Loucy (cell line): ENCODE measurements at regions not wholly inside any gene's neighbourhood (a gene's known extent, or its start where the extent isn't known, plus 50 kb on each side); places are given as distances from the start of the nearest gene placed in this dataset.

Source experiments
- H2AFZ ChIP-seq: fragments of 200-600 bp; sonication (generic); 2 replicates; pipeline ENCODE4 v1.6.0; 2016; ENCODE audit warnings: antibody characterized with exemption, mild to moderate bottlenecking, low read length, moderate library complexity
- H3F3A ChIP-seq: fragments of 200-600 bp; 2 replicates; pipeline ENCODE4 v1.6.0; 2016; ENCODE audit warnings: antibody characterized with exemption, low read depth, mild to moderate bottlenecking
- H3K27me3 ChIP-seq: fragments of 200-600 bp; sonication (generic); 2 replicates; pipeline ENCODE4 v1.6.1; 2014; ENCODE audit warnings: low read length, mild to moderate bottlenecking; ENCODE audit not compliant: insufficient read depth, poor library complexity, severe bottlenecking
- H3K36me3 ChIP-seq: fragments of 200-600 bp; sonication (generic); 2 replicates; pipeline ENCODE4 v1.6.1; 2016; ENCODE audit warnings: low read length; ENCODE audit not compliant: insufficient read depth
- H3K4me1 ChIP-seq: fragments of 200-600 bp; sonication (generic); 2 replicates; pipeline ENCODE4 v1.5.1; 2014; ENCODE audit warnings: low read length, mild to moderate bottlenecking; ENCODE audit not compliant: insufficient read depth, poor library complexity, severe bottlenecking
- H3K4me2 ChIP-seq: fragments of 200-600 bp; sonication (generic); 2 replicates; pipeline ENCODE4 v1.6.0; 2014; ENCODE audit warnings: antibody characterized with exemption, low read length, low read depth, mild to moderate bottlenecking; ENCODE audit not compliant: poor library complexity, severe bottlenecking
- H3K4me3 ChIP-seq: fragments of 200-600 bp; sonication (generic); 2 replicates; pipeline ENCODE4 v1.5.1; 2014; ENCODE audit warnings: low read length, mild to moderate bottlenecking, mixed read lengths; ENCODE audit not compliant: poor library complexity, severe bottlenecking
- H3K79me2 ChIP-seq: fragments of 200-600 bp; sonication (generic); 2 replicates; pipeline ENCODE4 v1.6.1; 2014; ENCODE audit warnings: low read length; ENCODE audit not compliant: insufficient read depth
- H3K9ac ChIP-seq: fragments of 200-600 bp; sonication (generic); 2 replicates; pipeline ENCODE4 v1.6.0; 2014; ENCODE audit warnings: mild to moderate bottlenecking, low read depth, low read length, moderate library complexity; ENCODE audit not compliant: poor library complexity, severe bottlenecking
- H3K9me2 ChIP-seq: fragments of 200-600 bp; sonication (generic); replicated peaks from 2 replicates; pipeline ENCODE4 v1.6.1; 2016; ENCODE audit warnings: low read depth, low read length, mixed read lengths
- H3K9me3 ChIP-seq: fragments of 200-600 bp; sonication (generic); 2 replicates; pipeline ENCODE4 v1.6.1; 2014; ENCODE audit warnings: mild to moderate bottlenecking, antibody characterized with exemption, low read length, low read depth; ENCODE audit not compliant: insufficient read depth
- H4K20me1 ChIP-seq: fragments of 200-600 bp; sonication (generic); 2 replicates; pipeline ENCODE4 v1.6.0; 2014; ENCODE audit warnings: antibody characterized with exemption, low read length, mild to moderate bottlenecking; ENCODE audit not compliant: insufficient read depth, poor library complexity, severe bottlenecking
- EZH2phosphoT487 ChIP-seq: fragments of 200-600 bp; IDR thresholded peaks from 2 replicates; pipeline ENCODE4 v1.6.1; 2018; ENCODE audit warnings: antibody characterized with exemption, mild to moderate bottlenecking, moderate library complexity, borderline replicate concordance
- TF ChIP-seq, protein P1 (sequence below): fragments of 200-600 bp; sonication (generic); conservative IDR thresholded peaks from 2 replicates; pipeline ENCODE4 v1.5.1; 2014; ENCODE audit warnings: mild to moderate bottlenecking, antibody characterized with exemption, low read length

GRCh38 chrX:150159537-150159936 lies 203.6 kb upstream of the MAMLD1 start:
- H3K27me3 ChIP-seq: no peaks in the 10 kb centered on the region
- no peak overlapping the region for H3K9ac ChIP-seq
- no peaks in the 10 kb centered on the region for H3K9me3 ChIP-seq
- H3K9me2 ChIP-seq: no peaks in the 10 kb centered on the region
- H3K79me2 ChIP-seq: no peaks in the 10 kb centered on the region
- H3K36me3 ChIP-seq: no peaks in the 10 kb centered on the region
- H3K4me1 ChIP-seq: peaks cover 6% of the 10 kb centered on the region
- no peak overlapping the region for H3K4me3 ChIP-seq
- TF ChIP-seq, protein P1, sequence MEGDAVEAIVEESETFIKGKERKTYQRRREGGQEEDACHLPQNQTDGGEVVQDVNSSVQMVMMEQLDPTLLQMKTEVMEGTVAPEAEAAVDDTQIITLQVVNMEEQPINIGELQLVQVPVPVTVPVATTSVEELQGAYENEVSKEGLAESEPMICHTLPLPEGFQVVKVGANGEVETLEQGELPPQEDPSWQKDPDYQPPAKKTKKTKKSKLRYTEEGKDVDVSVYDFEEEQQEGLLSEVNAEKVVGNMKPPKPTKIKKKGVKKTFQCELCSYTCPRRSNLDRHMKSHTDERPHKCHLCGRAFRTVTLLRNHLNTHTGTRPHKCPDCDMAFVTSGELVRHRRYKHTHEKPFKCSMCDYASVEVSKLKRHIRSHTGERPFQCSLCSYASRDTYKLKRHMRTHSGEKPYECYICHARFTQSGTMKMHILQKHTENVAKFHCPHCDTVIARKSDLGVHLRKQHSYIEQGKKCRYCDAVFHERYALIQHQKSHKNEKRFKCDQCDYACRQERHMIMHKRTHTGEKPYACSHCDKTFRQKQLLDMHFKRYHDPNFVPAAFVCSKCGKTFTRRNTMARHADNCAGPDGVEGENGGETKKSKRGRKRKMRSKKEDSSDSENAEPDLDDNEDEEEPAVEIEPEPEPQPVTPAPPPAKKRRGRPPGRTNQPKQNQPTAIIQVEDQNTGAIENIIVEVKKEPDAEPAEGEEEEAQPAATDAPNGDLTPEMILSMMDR: no peak
- TF ChIP-seq EZH2phosphoT487: no peak
- no peak overlapping the region; the same call in 1 of the 2 replicates for H2AFZ ChIP-seq
- H3F3A ChIP-seq: no peaks in the 10 kb centered on the region
- H4K20me1 ChIP-seq: no peaks in the 10 kb centered on the region
- H3K4me2 ChIP-seq: no peak overlapping the region

GRCh38 chrX:150160656-150161055 lies 202.5 kb upstream of the MAMLD1 start:
- TF ChIP-seq, protein P1: no peak
- no peak for TF ChIP-seq EZH2phosphoT487
- H2AFZ ChIP-seq: no peak overlapping the region

GRCh38 chrX:150161193-150161592 lies 201.9 kb upstream of the MAMLD1 start:
- H4K20me1 ChIP-seq: no peaks in the 10 kb centered on the region
- no peaks in the 10 kb centered on the region for H3K79me2 ChIP-seq
- H3K27me3 ChIP-seq: no peaks in the 10 kb centered on the region
- no peak for TF ChIP-seq EZH2phosphoT487
- TF ChIP-seq, protein P1: no peak
- no peaks in the 10 kb centered on the region for H3K9me2 ChIP-seq
- no peak overlapping the region for H3K9ac ChIP-seq
- H3K9me3 ChIP-seq: no peaks in the 10 kb centered on the region
- H3K4me1 ChIP-seq: no peaks in the 10 kb centered on the region
- no peak overlapping the region for H3K4me3 ChIP-seq
- H3K4me2 ChIP-seq: no peak overlapping the region
- no peaks in the 10 kb centered on the region for H3F3A ChIP-seq
- H3K36me3 ChIP-seq: no peaks in the 10 kb centered on the region
- no peak overlapping the region for H2AFZ ChIP-seq

More at GRCh38 chrX:150160656-150161055, 202.5 kb upstream of the MAMLD1 start:
- Histone ChIP-seq H4K20me1 (no peaks in the 10 kb centered on the region), H3K27me3 (no peaks in the 10 kb centered on the region), H3F3A (no peaks in the 10 kb centered on the region), H3K9ac (no peak overlapping the region), H3K9me2 (no peaks in the 10 kb centered on the region), H3K4me2 (no peak overlapping the region), H3K36me3 (no peaks in the 10 kb centered on the region), H3K4me3 (no peak overlapping the region), H3K9me3 (no peaks in the 10 kb centered on the region), H3K79me2 (no peaks in the 10 kb centered on the region), H3K4me1 (peaks cover under 1% of the 10 kb centered on the region)
